ENCODE measurements at regions not wholly inside any gene's neighbourhood (a gene's known extent, or its start where the extent isn't known, plus 50 kb on each side); places are given as distances from the start of the nearest gene placed in this dataset.
A peak's percentile ranks its signal among the peaks of the same experiment; 100 is the strongest.
"Not testable (repeated sequence)": the region's sequence is repeated elsewhere in the genome, so short reads cannot be mapped to it uniquely, and the experiment has no call there.

GRCh38 chr2:234271338-234271737 lies 220.8 kb downstream of the SPP2 start:
- peak; percentile 8 for DNase-seq

DNA sequence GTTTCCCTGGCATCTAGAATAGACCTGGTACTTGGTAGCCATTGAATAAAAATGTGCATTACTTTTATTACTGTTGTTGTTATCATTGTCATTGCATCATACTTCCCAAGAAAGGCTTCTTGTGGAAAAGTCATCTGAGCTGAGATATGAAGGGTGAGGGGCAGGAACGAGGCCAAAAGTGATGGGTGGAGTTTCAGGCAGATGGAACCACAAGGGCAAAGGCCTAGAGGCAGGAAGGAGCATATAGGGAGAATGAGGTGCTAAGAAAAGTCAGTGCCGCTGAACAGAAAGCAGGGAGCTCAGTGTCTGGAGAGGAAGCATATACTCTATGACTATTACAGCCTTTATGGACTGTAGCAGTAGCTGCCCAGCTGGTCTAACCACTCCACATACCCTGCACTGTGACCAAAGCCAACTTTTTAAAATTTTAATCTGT lies 219.3 kb downstream of the SPP2 start:
- peak; percentile 9 for DNase-seq

DNA sequence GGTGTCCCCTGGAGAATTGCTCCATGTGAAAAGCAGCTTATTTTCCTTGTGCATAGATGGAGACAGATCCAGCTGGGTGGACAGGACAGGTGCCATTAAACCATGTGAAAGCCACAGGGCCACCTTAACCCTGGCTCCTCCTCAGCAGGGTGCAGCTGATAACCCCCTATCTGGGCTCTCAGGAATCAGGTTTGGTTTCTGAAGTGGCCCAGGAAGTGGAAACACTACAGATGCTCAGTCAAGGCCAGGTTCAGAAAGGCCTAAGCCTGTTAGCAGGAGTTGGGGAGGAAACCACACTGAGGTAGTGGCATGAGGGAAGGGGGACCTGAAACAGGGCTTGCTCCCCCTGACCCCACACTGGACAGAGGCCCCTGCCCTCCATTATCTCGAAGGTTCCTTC lies 217.0 kb downstream of the SPP2 start:
- no peak for DNase-seq

GRCh38 chr2:234266952-234267351 lies 216.4 kb downstream of the SPP2 start:
- DNase-seq = no peak

DNA sequence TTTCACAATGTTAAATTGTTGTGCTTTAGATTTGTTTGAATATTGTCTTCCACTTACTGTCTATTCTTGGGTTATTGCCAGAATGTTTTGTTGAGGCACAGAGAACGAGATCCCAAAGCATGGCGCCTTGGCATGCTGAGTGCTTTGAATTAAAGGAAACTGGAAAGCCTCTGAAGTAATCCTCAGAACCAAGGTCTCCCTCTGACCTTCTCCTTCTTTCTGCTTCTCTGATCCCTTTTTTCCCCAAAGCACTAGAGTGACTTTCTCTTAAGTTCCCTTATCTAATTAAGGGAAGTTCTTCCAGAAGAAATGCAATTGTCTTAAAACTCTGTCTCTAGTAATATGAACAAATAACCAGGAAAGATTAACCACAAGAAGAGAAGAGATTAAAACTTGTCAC lies 214.7 kb downstream of the SPP2 start:
- DNase-seq = no peak

DNA sequence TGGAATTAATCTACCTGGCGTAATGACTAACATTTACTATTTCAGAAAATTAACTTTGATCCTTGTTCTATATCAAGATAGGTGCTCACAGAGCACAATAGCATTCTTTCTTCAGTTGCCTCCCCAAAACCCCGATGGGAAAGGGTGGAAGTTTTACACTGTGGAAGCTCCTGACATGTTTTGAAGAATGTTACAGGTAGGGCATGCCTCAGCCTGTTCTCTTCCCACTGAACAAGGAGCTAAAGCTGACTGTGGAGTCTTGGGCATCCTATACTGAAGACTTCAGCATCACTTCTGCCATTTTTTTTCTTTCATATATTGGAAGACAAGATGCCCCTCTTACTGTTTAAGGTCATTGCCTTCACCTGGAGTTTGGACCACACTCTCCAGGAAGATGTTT lies 211.2 kb downstream of the SPP2 start:
- DNase-seq = no peak

DNA sequence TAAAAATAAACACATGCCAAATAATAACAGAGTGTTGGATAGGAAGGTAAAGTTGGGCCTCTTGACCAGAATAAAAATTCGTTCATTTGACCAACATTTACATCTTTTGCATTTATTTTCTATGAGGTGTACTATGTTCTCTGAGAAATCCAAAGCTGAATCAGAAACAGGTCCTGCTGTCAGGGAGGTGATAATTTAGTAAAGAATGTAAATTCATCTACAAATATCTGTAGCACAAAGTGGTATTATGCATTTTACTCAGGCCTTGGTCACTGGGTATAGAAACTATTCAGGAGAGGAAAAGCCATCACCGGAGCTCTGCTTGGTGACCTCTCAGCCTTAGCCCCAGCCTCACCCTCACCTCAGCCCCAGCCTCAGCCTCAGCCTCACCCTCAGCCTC lies 208.9 kb downstream of the SPP2 start:
- no peak for DNase-seq

- no peak for DNase-seq
Measured at GRCh38 chr2:234258562-234259141, 208.2 kb downstream of the SPP2 start.

- DNase-seq = peak; percentile 90
Measured at GRCh38 chr2:234257859-234258561, 207.5 kb downstream of the SPP2 start.

DNA sequence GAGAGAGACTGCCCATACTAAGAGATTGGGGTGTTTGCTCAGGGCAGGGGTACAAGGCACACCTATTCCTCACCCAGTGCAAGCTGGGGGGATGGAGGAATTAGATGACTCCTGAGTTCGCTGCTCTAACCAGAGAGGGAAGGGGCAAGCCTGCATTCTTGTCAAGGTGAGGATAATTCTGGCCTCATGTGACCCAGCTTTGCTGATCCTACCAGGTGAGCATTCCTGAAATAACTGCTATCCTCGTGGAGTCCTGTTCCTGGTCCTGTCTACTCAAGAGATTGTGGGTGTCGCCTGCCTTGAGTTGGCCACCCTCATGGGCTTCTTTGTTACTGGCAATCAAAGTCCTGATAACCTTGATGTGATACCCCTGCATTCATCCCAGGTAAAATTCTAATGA lies 206.0 kb downstream of the SPP2 start:
- DNase-seq = no peak

DNA sequence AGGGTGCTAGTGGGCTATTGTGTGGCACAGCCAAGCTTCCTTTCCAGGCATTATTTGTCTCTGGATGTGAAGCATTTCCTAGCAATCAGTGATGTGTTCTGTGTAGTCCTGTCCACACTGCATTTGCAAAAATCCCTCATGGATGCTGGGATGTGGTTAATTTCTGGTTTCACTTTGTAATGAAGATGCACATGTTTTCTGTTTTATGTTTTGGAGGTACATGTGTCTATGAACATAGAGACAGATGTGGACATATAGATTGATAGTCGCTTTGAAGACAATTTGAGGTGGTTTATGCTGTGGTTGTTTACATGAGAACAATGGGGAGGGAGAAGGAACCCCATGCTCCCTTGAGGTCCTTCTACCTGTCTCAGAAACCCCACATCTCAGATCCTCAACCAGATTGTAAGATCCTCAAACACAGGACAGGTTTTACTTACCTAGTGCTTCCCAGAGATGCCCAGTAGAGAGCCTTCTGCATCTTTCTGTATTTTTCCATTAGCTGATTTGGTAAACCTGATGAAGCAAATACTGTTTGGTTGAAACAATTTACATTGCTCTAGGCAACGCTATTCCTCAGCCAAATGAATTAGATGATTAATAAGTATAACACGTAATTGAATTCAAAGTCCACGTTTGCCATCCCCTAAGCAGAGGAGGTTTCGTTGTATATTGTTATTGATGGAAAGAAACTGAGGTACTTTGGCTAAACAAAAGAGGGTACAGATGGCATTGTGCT lies 204.4 kb downstream of the SPP2 start:
- DNase-seq = no peak

DNA sequence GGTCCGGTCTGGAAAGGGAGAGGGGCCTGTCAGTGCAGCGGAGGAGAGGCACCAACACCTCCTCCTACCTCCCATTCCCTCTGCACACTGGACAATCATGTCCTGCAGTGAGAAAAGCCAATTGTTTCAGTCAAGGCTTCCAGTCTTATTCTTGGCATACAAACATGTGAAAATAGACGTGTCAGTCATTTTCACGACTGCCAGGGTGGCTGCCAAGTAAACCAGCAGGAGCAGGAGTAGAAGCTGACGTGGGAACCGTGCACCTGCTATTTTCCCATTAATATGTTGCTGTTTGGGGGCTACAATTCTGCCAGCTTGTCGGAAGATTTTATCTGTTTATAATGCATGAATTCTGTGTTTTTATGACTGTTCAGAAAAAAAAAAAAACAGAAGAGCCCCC lies 202.3 kb downstream of the SPP2 start:
- DNase-seq = no peak

DNA sequence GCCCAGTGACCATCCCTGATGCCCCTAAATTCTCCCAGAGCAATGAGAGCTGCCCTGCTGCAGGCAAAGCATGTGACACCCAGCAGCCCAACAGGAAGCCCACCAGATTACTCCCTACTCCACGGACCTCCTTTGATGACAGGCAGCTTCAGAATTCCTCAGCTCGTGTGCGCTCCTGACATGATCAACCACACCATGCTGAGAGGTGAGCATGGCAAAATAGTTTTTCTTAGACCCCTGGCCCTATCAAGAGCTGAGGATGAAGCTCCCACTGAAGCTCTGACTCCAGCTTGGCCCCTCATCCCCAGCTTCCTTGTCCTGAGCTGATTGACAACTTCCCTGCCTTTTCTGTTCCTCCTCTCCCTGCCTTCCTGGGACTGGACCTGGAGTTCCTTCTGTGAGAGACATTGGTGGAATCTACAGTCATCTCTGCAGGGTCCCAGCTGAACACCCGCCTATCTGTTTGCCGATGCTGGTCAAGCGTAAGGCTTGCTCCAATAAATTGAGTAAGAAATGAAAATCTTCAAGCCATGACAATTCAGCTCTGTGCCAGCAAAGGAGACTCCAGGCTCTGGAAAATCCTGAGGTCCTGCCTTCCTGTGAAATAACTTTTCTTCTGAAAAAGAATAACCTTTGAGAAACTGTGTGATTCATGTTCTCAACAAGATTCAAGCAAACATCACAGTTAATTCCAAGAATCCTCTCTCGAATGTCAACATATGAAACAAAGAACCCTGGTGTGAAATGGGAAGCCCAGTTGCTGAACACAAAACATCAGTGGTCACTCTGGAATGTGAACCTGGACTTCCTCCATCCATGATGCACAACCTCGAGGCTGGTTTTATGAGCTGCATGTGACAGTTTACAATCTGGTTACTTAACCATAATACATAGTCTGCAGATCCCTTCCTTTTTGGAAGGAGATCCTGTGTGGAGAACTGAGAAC lies 201.1 kb downstream of the SPP2 start:
- DNase-seq = peak; percentile 16

DNA sequence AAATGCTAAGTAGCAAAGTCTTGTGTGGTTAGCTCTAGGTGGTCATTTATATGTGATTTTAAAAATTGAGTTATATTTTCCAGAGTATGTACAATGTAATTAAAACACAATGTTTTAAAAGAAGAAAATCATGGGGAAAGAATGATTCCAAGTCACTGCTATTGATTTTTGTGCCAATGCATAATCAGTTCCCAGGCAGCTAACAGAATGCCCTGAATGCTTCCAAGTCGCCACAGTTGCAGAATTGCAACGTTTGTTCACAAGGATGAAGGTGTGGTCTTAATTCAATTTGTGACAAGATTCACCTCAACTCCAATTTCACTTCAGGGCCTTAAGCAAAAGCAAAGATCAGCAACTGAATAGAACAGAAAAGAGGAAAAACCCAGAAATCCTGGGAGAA lies 200.4 kb downstream of the SPP2 start:
- no peak for DNase-seq

- no peak for DNase-seq
Measured at GRCh38 chr2:234249873-234250272, 199.4 kb downstream of the SPP2 start.

GRCh38 chr2:234249034-234249735 lies 198.7 kb downstream of the SPP2 start:
- DNase-seq = peak; percentile 3

GRCh38 chr2:234248213-234248710 lies 197.8 kb downstream of the SPP2 start:
- DNase-seq = not testable (repeated sequence)

DNA sequence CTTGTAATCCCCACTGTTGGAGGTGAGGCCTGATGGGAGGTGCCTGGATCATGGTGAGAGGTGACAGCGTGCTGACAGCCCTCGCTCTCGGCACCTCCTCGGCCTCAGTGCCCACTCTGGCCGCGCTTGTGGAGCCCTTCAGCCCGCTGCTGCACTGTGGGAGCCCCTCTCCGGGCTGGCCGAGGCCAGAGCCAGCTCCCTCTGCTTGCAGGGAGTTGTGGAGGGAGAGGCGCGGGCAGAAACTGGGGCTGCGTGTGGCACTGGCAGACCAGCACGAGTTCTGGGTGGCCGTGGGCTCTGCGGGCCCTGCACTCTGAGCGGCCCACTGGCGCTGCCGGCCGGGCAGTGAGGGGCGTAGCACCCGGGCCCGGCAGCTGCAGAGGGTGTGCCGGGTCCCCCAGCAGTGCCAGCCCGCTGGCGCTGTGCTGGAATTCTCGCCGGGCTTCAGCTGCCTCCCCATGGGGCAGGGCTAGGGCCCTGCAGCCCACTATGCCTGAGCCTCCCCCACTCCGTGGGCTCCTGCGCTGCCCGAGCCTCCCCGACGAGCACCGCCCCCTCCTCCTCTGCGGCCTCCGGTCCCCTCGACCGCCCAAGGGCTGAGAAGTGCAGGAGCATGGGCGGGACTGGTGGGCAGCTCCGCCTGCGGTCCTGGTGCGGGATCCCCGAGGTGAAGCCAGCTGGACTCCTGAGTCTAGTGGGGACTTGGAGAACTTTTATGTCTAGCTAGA lies 197.1 kb downstream of the SPP2 start:
- DNase-seq = no peak

GRCh38 chr2:234245945-234246344 lies 195.4 kb downstream of the SPP2 start:
- DNase-seq = peak; percentile 60

GRCh38 chr2:234243871-234244565 lies 193.5 kb downstream of the SPP2 start:
- DNase-seq = peak; percentile 80

DNA sequence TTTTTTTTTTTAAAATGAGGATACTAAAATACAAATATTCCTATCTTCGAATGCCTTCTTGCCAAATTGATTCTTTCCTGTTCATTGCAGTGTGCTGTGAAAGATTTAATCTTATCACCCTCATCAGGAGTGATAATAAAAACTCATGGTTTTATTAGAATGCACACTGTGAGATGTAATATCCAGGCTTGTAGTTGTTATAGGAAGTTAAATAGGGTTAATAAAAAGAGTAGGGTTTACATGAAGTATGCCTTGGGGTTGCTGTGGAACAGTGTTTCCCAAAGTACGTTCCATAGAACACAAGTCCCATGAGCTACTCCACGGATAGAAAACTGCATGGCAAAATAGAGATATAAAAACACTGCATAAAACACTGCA lies 191.9 kb downstream of the SPP2 start:
- no peak for DNase-seq

Data from DMS53 (cell line).